Caco-2 (cell line): ENCODE measurements at regions not wholly inside any gene's neighbourhood (a gene's known extent, or its start where the extent isn't known, plus 50 kb on each side); places are given as distances from the start of the nearest gene placed in this dataset.

ENCODE experiments used
- BruUV-seq: library from RNA; stranded (reverse); fragments of 400-500 nt; replicated peaks from 2 replicates; lab custom pipeline; 2021; lab: Mats Ljungman, UMichigan
- CTCF ChIA-PET: fragments of 300-600 bp; sonication (Branson Sonifier 250); formaldehyde crosslinking; loops from one replicate; lab custom pipeline; 2022; ENCODE audit warnings: antibody characterized with exemption; lab: Charles Lee
- POLR2A ChIA-PET: fragments of 300-600 bp; sonication (Branson Sonifier 250); formaldehyde crosslinking; loops from one replicate; lab custom pipeline; 2022; ENCODE audit warnings: antibody characterized with exemption; lab: Charles Lee
- DNase-seq, 2 experiments: peaks; one replicate each; pipeline versions ENCODE4 v3.0.0 to v3.0.0-alpha.2; 2020 to 2022
- H3K27me3 ChIP-seq: replicated peaks from 2 replicates; pipeline ENCODE4 v1.6.0; 2011; ENCODE audit warnings: low read length; ENCODE audit not compliant: control insufficient read depth, insufficient read depth
- H3K36me3 ChIP-seq: 2 replicates; pipeline ENCODE4 v1.5.1; 2011; ENCODE audit warnings: low read length; ENCODE audit not compliant: control insufficient read depth, insufficient read depth
- H3K4me1 ChIP-seq: fragments of 250-450 bp; sonication (Bioruptor Pico); 2 replicates; pipeline ENCODE4 v1.5.1; 2020; ENCODE audit warnings: mild to moderate bottlenecking
- H3K4me3 ChIP-seq: 2 replicates; pipeline ENCODE4 v1.5.1; 2011; ENCODE audit warnings: low read depth, mild to moderate bottlenecking, control low read depth, low read length
- H3K9me3 ChIP-seq: fragments of 250-450 bp; sonication (Bioruptor Pico); 2 replicates; pipeline ENCODE4 v1.5.1; 2020; ENCODE audit warnings: mild to moderate bottlenecking, moderate library complexity
- H3K27ac Mint-ChIP-seq: one replicate; pipeline ENCODE4 v1.8.0; 2022; ENCODE audit warnings: mixed read lengths; ENCODE audit not compliant: unreplicated experiment
- H3K27me3 Mint-ChIP-seq: one replicate; pipeline ENCODE4 v1.8.0; 2022; ENCODE audit warnings: mixed read lengths; ENCODE audit not compliant: insufficient read depth, unreplicated experiment
- H3K36me3 Mint-ChIP-seq: one replicate; pipeline ENCODE4 v1.8.0; 2022; ENCODE audit warnings: mild to moderate bottlenecking, mixed read lengths; ENCODE audit not compliant: insufficient read depth, unreplicated experiment
- H3K4me1 Mint-ChIP-seq: one replicate; pipeline ENCODE4 v1.8.0; 2022; ENCODE audit warnings: low read depth, mixed read lengths; ENCODE audit not compliant: unreplicated experiment
- H3K4me3 Mint-ChIP-seq: one replicate; pipeline ENCODE4 v1.8.0; 2022; ENCODE audit warnings: mild to moderate bottlenecking, moderate library complexity, mixed read lengths; ENCODE audit not compliant: unreplicated experiment
- H3K9me3 Mint-ChIP-seq: one replicate; pipeline ENCODE4 v1.8.0; 2022; ENCODE audit warnings: mixed read lengths; ENCODE audit not compliant: unreplicated experiment
- CTCF ChIP-seq, 2 experiments: fragments of 200-600 bp in 1 of 2; IDR thresholded peaks; 1 replicate in 1 of 2; 2 replicates in 1 of 2; pipeline versions ENCODE4 v1.5.1 to v1.8.0; 2011 to 2022; ENCODE audit warnings: antibody characterized with exemption in 1 of 2, control low read depth in 1 of 2, inconsistent platforms in 1 of 2, low read depth in 1 of 2, low read length in 1 of 2, mild to moderate bottlenecking in 1 of 2, moderate library complexity in 1 of 2; ENCODE audit not compliant: insufficient read depth in 1 of 2, severe bottlenecking in 1 of 2, unreplicated experiment in 1 of 2
- intact Hi-C: fragments of 100-400 bp; cut with micrococcal nuclease; formaldehyde crosslinking; loops from one replicate; pipeline ENCODE4 v1.10.0; 2022; ENCODE audit not compliant: unreplicated experiment

- H3K4me3 ChIP-seq = no peak overlapping the region
- peak; percentile 27 to 48 for TF ChIP-seq CTCF (IDR thresholded peaks at IDR 0.05; ENCODE audit: insufficient read depth in 1 of 2, low read depth in 1 of 2, low read length in 1 of 2, severe bottlenecking in 1 of 2, unreplicated experiment in 1 of 2)
- H3K9me3 ChIP-seq = no peaks in the 10 kb centered on the region
- H3K27me3 ChIP-seq = no peaks in the 10 kb centered on the region
- Mint-ChIP-seq H3K4me1 (no peaks in the 10 kb centered on the region), H3K9me3 (no peaks in the 10 kb centered on the region), H3K4me3 (no peak overlapping the region), H3K27ac (no peak overlapping the region), H3K27me3 (no peaks in the 10 kb centered on the region), H3K36me3 (no peaks in the 10 kb centered on the region)
- POLR2A ChIA-PET = no interaction called here
- no TSS peak for BruUV-seq
- CTCF ChIA-PET = interaction anchor here (0.6 to 1.1 kb wide), 3 partner anchors 120 to 572 kb away, joined by 3 to 4 read pairs (median 3); partner anchors contain the start of gene RTL1
- no peaks in the 10 kb centered on the region for H3K4me1 ChIP-seq
- intact Hi-C loops = loop anchor here (5.0 to 10.0 kb wide), 2 partner anchors 328 to 389 kb away; no protein-coding TSS in a partner anchor
- H3K36me3 ChIP-seq = no peaks in the 10 kb centered on the region
- peak; percentile 26 to 54 for DNase-seq
Observed at GRCh38 chr14:101235335-101236103, 325.8 kb upstream of the DIO3 start.

GRCh38 chr14:101236496-101237251 is 324.6 kb upstream of the DIO3 start:
- Histone ChIP-seq H3K27me3 (no peaks in the 10 kb centered on the region), H3K4me3 (no peak overlapping the region)

More at GRCh38 chr14:101236496-101237251, 324.6 kb upstream of the DIO3 start:
- Mint-ChIP-seq H3K27ac (no peak overlapping the region), H3K4me1 (no peaks in the 10 kb centered on the region), H3K9me3 (peaks cover 9% of the 10 kb centered on the region), H3K4me3 (no peak overlapping the region), H3K27me3 (no peaks in the 10 kb centered on the region), H3K36me3 (no peaks in the 10 kb centered on the region)
- POLR2A ChIA-PET = no interaction called here
- Histone ChIP-seq H3K9me3 (no peaks in the 10 kb centered on the region), H3K36me3 (no peaks in the 10 kb centered on the region), H3K4me1 (no peaks in the 10 kb centered on the region)
- no peak for TF ChIP-seq CTCF (IDR thresholded peaks at IDR 0.05; ENCODE audit: insufficient read depth in 1 of 2, low read depth in 1 of 2, low read length in 1 of 2, severe bottlenecking in 1 of 2, unreplicated experiment in 1 of 2)
- intact Hi-C loops = loop anchor here (5.0 to 10.0 kb wide), 2 partner anchors 329 to 388 kb away; no protein-coding TSS in a partner anchor
- CTCF ChIA-PET = no interaction called here
- no TSS peak for BruUV-seq
- DNase-seq = no peak
